SK-N-SH (cell line): ENCODE measurements at regions not wholly inside any gene's neighbourhood (a gene's known extent, or its start where the extent isn't known, plus 50 kb on each side); places are given as distances from the start of the nearest gene placed in this dataset.

Experiments
- CTCF ChIA-PET: fragments of 300-600, 350-600 bp; formaldehyde crosslinking; extraction: SDS; loops from one replicate; lab custom pipeline; 2021; lab: Yijun Ruan, JAX
- POLR2A ChIA-PET: fragments of 350-600 bp; sonication (Branson Sonifier 250); formaldehyde crosslinking; extraction: SDS; loops from one replicate; lab custom pipeline; 2020; ENCODE audit warnings: antibody characterized with exemption, inconsistent platforms; lab: Yijun Ruan, JAX
- DNase-seq: peaks from one replicate; pipeline ENCODE4 v3.0.0; 2012
- H2AFZ ChIP-seq: fragments of 200-600 bp; sonication (generic); 2 replicates; pipeline ENCODE4 v1.8.1; 2016; ENCODE audit warnings: antibody characterized with exemption, mild to moderate bottlenecking, low read depth
- H3F3A ChIP-seq: fragments of 200-600 bp; sonication (generic); replicated peaks from 2 replicates; pipeline ENCODE3; 2016; ENCODE audit warnings: antibody characterized with exemption, mild to moderate bottlenecking; ENCODE audit not compliant: insufficient read depth
- H3K27ac ChIP-seq, 2 experiments: fragments of 200-500 bp in 1 of 2; fragments of 200-600 bp in 1 of 2; sonication (Bioruptor generic) in 1 of 2; sonication (generic), shearing (Covaris generic) in 1 of 2; 2 replicates each; pipeline versions ENCODE4 v1.5.1 to v1.6.1; 2014 to 2016; ENCODE audit warnings: low read depth in 2 of 2, inconsistent platforms in 1 of 2, low read length in 1 of 2, mild to moderate bottlenecking in 1 of 2, mixed read lengths in 1 of 2
- H3K27me3 ChIP-seq: fragments of 200-600 bp; sonication (generic), shearing (Covaris generic); 2 replicates; pipeline ENCODE4 v1.6.1; 2016; ENCODE audit warnings: mixed run types; ENCODE audit not compliant: insufficient read depth
- H3K36me3 ChIP-seq, 2 experiments: fragments of 200-500 bp in 1 of 2; fragments of 200-600 bp in 1 of 2; sonication (Bioruptor generic) in 1 of 2; sonication (generic) in 1 of 2; replicated peaks in 1 of 2; 2 replicates each; pipeline versions ENCODE3 to v1.5.1; 2014 to 2016; ENCODE audit warnings: low read length in 1 of 2, mild to moderate bottlenecking in 1 of 2; ENCODE audit not compliant: insufficient read depth in 2 of 2, control insufficient read depth in 1 of 2
- H3K4me1 ChIP-seq, 2 experiments: fragments of 200-500 bp in 1 of 2; fragments of 200-600 bp in 1 of 2; sonication (Bioruptor generic) in 1 of 2; sonication (generic), shearing (Covaris generic) in 1 of 2; 2 replicates each; pipeline versions ENCODE4 v1.5.1 to v1.6.1; 2014 to 2016; ENCODE audit warnings: low read depth in 1 of 2, low read length in 1 of 2, mixed run types in 1 of 2; ENCODE audit not compliant: insufficient read depth in 2 of 2, control insufficient read depth in 1 of 2
- H3K4me2 ChIP-seq: fragments of 200-600 bp; sonication (generic), shearing (Covaris generic); 2 replicates; pipeline ENCODE4 v1.6.1; 2017; ENCODE audit warnings: mixed run types
- H3K4me3 ChIP-seq, 2 experiments: fragments of 200-500 bp in 1 of 2; fragments of 200-600 bp in 1 of 2; sonication (Bioruptor generic) in 1 of 2; sonication (generic), shearing (Covaris generic) in 1 of 2; 2 replicates each; pipeline versions ENCODE4 v1.5.1 to v1.8.1; 2014 to 2016; ENCODE audit warnings: low read depth in 2 of 2, inconsistent platforms in 1 of 2, low read length in 1 of 2, mild to moderate bottlenecking in 1 of 2, mixed read lengths in 1 of 2, moderate library complexity in 1 of 2
- H3K79me2 ChIP-seq: fragments of 200-600 bp; sonication (generic); 2 replicates; pipeline ENCODE4 v1.8.1; 2017; ENCODE audit warnings: mild to moderate bottlenecking; ENCODE audit not compliant: insufficient read depth
- H3K9ac ChIP-seq: fragments of 200-600 bp; sonication (generic); 2 replicates; pipeline ENCODE4 v1.6.1; 2017; ENCODE audit warnings: mixed run types
- H3K9me2 ChIP-seq: fragments of 200-600 bp; sonication (generic); 2 replicates; pipeline ENCODE4 v1.6.1; 2017; ENCODE audit warnings: mixed run types
- H3K9me3 ChIP-seq: fragments of 200-600 bp; sonication (generic); 2 replicates; pipeline ENCODE4 v1.6.1; 2017; ENCODE audit warnings: mixed run types, mild to moderate bottlenecking, moderate library complexity
- H4K20me1 ChIP-seq: fragments of 200-600 bp; sonication (generic); 2 replicates; pipeline ENCODE4 v1.6.1; 2017; ENCODE audit warnings: mild to moderate bottlenecking, mixed run types; ENCODE audit not compliant: insufficient read depth
- CHD2 ChIP-seq: fragments of 150-350 bp; IDR thresholded peaks from 2 replicates; pipeline ENCODE4 v1.6.1; 2018; ENCODE audit warnings: low read length; ENCODE audit not compliant: partially characterized antibody
- ELF1 ChIP-seq: IDR thresholded peaks from 2 replicates; pipeline ENCODE4 v1.4.0; 2012
- FOSL2 ChIP-seq: IDR thresholded peaks from 2 replicates; pipeline ENCODE4 v1.4.0; 2012; ENCODE audit warnings: low read depth, mild to moderate bottlenecking, moderate library complexity, borderline replicate concordance
- GATA2 ChIP-seq: sonication (generic); formaldehyde crosslinking; IDR thresholded peaks from 2 replicates; pipeline ENCODE4 v1.5.0; 2020; ENCODE audit warnings: mild to moderate bottlenecking, missing genetic modification reagents
- JUND ChIP-seq: IDR thresholded peaks from 2 replicates; pipeline ENCODE4 v1.4.0; 2012
- POLR2AphosphoS5 ChIP-seq: IDR thresholded peaks from 2 replicates; pipeline ENCODE4 v1.6.1; 2012; ENCODE audit warnings: low read depth, low read length
- RFX5 ChIP-seq: IDR thresholded peaks from 2 replicates; pipeline ENCODE4 v1.6.1; 2012; ENCODE audit warnings: mild to moderate bottlenecking, improper control_type of control experiment, low read length
- SMC3 ChIP-seq: IDR thresholded peaks from 2 replicates; pipeline ENCODE4 v1.6.1; 2012; ENCODE audit warnings: low read depth, low read length, improper control_type of control experiment
- TCF12 ChIP-seq: IDR thresholded peaks from 2 replicates; pipeline ENCODE4 v1.4.0; 2012
- WGBS: methylation state at CpG from one replicate; pipeline ENCODE4 v1.1.6; 2017; ENCODE audit warnings: low lambda C conversion rate; 5-methylcytosine and 5-hydroxymethylcytosine counted together
- TF ChIP-seq, protein P1 (sequence below): IDR thresholded peaks from 2 replicates; pipeline ENCODE4 v1.4.0; 2012; ENCODE audit warnings: low read depth, borderline replicate concordance
- TF ChIP-seq, protein P2 (sequence below): IDR thresholded peaks from 2 replicates; pipeline ENCODE4; 2012
- TF ChIP-seq, protein P3 (sequence below): IDR thresholded peaks from 2 replicates; pipeline ENCODE4 v1.6.1; 2012; ENCODE audit warnings: mild to moderate bottlenecking, low read depth, low read length, moderate library complexity
- TF ChIP-seq, protein P4 (sequence below): fragments of 150-350 bp; IDR thresholded peaks from 2 replicates; pipeline ENCODE4 v1.6.1; 2016; ENCODE audit warnings: mild to moderate bottlenecking, low read depth, low read length
- TF ChIP-seq, protein P5 (sequence below): IDR thresholded peaks from 2 replicates; pipeline ENCODE4 v1.4.0; 2012; ENCODE audit warnings: low read depth

DNA sequence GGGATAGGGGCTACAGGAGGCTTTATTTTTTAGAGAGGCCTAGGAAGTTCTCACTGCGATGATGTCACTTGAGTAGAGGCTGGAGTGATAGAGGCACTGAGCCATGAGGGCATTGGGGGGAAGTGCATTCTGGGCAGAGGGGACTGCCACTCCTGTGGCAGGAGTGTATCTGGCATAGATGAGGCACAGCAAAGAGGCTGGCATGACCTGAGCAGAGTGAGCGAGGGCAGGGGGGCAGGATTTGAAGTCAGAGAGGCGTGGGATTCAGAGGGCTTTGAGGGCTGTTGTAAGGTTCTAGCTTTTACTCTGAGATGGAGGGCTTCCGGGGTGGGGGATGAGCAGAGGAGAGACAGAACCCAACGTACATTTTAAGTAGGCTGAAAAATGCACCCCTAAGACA lies 91.9 kb upstream of the SH3PXD2B start:
- H3K36me3 ChIP-seq = no peaks in the 10 kb centered on the region
- H3K4me3 ChIP-seq = no peak overlapping the region
- H3K27ac ChIP-seq = no peak overlapping the region
- 39% methylated on average over 5 of the region's 5 CpGs for WGBS
- no peak overlapping the region for H3K4me2 ChIP-seq
- H3K9me3 ChIP-seq = no peaks in the 10 kb centered on the region
- H3F3A ChIP-seq = peaks cover 3% of the 10 kb centered on the region
- no peaks in the 10 kb centered on the region for H3K79me2 ChIP-seq
- H3K27me3 ChIP-seq = no peaks in the 10 kb centered on the region; the same call in 1 of the 2 replicates
- DNase-seq = no peak
- H2AFZ ChIP-seq = no peak overlapping the region
- no peak overlapping the region for H3K9ac ChIP-seq
- TF ChIP-seq ELF1 = no peak
- no peak for TF ChIP-seq FOSL2
- no peak for TF ChIP-seq GATA2 (CRISPR knock-in tag)
- TF ChIP-seq, protein P1, sequence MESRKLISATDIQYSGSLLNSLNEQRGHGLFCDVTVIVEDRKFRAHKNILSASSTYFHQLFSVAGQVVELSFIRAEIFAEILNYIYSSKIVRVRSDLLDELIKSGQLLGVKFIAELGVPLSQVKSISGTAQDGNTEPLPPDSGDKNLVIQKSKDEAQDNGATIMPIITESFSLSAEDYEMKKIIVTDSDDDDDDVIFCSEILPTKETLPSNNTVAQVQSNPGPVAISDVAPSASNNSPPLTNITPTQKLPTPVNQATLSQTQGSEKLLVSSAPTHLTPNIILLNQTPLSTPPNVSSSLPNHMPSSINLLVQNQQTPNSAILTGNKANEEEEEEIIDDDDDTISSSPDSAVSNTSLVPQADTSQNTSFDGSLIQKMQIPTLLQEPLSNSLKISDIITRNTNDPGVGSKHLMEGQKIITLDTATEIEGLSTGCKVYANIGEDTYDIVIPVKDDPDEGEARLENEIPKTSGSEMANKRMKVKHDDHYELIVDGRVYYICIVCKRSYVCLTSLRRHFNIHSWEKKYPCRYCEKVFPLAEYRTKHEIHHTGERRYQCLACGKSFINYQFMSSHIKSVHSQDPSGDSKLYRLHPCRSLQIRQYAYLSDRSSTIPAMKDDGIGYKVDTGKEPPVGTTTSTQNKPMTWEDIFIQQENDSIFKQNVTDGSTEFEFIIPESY = no peak
- no peak for TF ChIP-seq CHD2
- no peak for TF ChIP-seq JUND
- no peak for TF ChIP-seq RFX5
- TF ChIP-seq, all 33 proteins: peak for 0
- Histone ChIP-seq H4K20me1 (no peaks in the 10 kb centered on the region), H3K4me1 (peaks cover 0 to 38% of the 10 kb centered on the region in 2 experiments; a peak in 2 of 4 replicates), H3K9me2 (no peaks in the 10 kb centered on the region)
- CTCF ChIA-PET = interaction anchor here (0.6 to 0.8 kb wide), 2 partner anchors 67 to 723 kb away, joined by 3 read pairs; no protein-coding TSS in a partner anchor
- POLR2A ChIA-PET = no interaction called here

DNA sequence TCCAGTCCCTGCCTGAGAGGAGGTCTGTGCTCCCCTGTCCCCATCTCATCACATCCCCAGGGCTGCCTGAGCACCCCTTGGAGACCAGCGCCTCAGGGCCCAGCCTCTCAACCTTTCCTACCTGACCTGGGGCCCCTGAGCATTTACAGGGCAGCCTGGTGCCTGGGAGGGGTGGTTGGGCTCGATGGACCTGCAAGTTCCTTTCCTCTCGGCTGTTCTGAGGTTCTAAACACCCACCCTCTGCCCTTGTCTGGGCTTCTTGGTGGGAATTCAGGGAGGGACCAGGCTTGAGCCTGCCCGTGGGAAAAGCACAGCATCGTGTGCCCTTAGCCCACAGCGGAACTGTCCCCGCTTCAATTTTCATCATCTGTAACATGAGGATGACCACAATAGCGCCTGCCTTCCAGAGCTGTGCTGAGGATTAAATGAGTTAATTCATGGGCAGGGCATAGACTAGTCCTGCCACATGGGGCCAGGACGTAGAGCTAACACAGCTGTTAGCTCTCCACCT lies 91.0 kb upstream of the SH3PXD2B start:
- Histone ChIP-seq H3K79me2 (no peaks in the 10 kb centered on the region), H4K20me1 (no peaks in the 10 kb centered on the region)
- TF ChIP-seq SMC3 (no peak), TCF12 (no peak), POLR2AphosphoS5 (no peak), GATA2 (CRISPR knock-in tag) (no peak)
- TF ChIP-seq, protein P2, sequence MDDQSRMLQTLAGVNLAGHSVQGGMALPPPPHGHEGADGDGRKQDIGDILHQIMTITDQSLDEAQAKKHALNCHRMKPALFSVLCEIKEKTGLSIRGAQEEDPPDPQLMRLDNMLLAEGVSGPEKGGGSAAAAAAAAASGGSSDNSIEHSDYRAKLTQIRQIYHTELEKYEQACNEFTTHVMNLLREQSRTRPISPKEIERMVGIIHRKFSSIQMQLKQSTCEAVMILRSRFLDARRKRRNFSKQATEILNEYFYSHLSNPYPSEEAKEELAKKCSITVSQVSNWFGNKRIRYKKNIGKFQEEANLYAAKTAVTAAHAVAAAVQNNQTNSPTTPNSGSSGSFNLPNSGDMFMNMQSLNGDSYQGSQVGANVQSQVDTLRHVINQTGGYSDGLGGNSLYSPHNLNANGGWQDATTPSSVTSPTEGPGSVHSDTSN = no peak
- TF ChIP-seq, protein P3, sequence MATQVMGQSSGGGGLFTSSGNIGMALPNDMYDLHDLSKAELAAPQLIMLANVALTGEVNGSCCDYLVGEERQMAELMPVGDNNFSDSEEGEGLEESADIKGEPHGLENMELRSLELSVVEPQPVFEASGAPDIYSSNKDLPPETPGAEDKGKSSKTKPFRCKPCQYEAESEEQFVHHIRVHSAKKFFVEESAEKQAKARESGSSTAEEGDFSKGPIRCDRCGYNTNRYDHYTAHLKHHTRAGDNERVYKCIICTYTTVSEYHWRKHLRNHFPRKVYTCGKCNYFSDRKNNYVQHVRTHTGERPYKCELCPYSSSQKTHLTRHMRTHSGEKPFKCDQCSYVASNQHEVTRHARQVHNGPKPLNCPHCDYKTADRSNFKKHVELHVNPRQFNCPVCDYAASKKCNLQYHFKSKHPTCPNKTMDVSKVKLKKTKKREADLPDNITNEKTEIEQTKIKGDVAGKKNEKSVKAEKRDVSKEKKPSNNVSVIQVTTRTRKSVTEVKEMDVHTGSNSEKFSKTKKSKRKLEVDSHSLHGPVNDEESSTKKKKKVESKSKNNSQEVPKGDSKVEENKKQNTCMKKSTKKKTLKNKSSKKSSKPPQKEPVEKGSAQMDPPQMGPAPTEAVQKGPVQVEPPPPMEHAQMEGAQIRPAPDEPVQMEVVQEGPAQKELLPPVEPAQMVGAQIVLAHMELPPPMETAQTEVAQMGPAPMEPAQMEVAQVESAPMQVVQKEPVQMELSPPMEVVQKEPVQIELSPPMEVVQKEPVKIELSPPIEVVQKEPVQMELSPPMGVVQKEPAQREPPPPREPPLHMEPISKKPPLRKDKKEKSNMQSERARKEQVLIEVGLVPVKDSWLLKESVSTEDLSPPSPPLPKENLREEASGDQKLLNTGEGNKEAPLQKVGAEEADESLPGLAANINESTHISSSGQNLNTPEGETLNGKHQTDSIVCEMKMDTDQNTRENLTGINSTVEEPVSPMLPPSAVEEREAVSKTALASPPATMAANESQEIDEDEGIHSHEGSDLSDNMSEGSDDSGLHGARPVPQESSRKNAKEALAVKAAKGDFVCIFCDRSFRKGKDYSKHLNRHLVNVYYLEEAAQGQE = no peak
- TF ChIP-seq, protein P4, sequence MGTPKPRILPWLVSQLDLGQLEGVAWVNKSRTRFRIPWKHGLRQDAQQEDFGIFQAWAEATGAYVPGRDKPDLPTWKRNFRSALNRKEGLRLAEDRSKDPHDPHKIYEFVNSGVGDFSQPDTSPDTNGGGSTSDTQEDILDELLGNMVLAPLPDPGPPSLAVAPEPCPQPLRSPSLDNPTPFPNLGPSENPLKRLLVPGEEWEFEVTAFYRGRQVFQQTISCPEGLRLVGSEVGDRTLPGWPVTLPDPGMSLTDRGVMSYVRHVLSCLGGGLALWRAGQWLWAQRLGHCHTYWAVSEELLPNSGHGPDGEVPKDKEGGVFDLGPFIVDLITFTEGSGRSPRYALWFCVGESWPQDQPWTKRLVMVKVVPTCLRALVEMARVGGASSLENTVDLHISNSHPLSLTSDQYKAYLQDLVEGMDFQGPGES = no peak
- TF ChIP-seq, protein P5, sequence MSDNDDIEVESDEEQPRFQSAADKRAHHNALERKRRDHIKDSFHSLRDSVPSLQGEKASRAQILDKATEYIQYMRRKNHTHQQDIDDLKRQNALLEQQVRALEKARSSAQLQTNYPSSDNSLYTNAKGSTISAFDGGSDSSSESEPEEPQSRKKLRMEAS = no peak
- TF ChIP-seq, all 33 proteins: peak for 0
- no peak overlapping the region for H3K4me3 ChIP-seq
- CTCF ChIA-PET = no interaction called here
- POLR2A ChIA-PET = no interaction called here
- 56% methylated on average over 5 of the region's 9 CpGs for WGBS
- no peak overlapping the region for H3K4me2 ChIP-seq
- H3K9ac ChIP-seq = no peak overlapping the region
- H3F3A ChIP-seq = peaks cover 3% of the 10 kb centered on the region
- H3K4me1 ChIP-seq = peaks cover 0 to 39% of the 10 kb centered on the region in 2 experiments; a peak in 2 of 4 replicates
- no peaks in the 10 kb centered on the region; the same call in 1 of the 2 replicates for H3K27me3 ChIP-seq
- H3K27ac ChIP-seq = no peak overlapping the region
- H2AFZ ChIP-seq = no peak overlapping the region
- H3K9me3 ChIP-seq = no peaks in the 10 kb centered on the region
- no peaks in the 10 kb centered on the region for H3K36me3 ChIP-seq
- no peak for DNase-seq
- H3K9me2 ChIP-seq = no peaks in the 10 kb centered on the region
